ENCODE measurements at regions not wholly inside any gene's neighbourhood (a gene's known extent, or its start where the extent isn't known, plus 50 kb on each side); places are given as distances from the start of the nearest gene placed in this dataset.

GRCh38 chr2:221167561-221167960 lies 404.5 kb downstream of the EPHA4 start:
- Histone ChIP-seq H3K9me3 (no peaks in the 10 kb centered on the region), H3K4me2 (no peak overlapping the region), H3K4me3 (no peak overlapping the region), H3K27me3 (no peaks in the 10 kb centered on the region), H3K9ac (no peak overlapping the region), H3K36me3 (no peaks in the 10 kb centered on the region), H4K20me1 (no peaks in the 10 kb centered on the region), H3K27ac (no peak overlapping the region), H3K4me1 (no peaks in the 10 kb centered on the region)
- no peak for TF ChIP-seq Cebpa-rat (IDR thresholded peaks at IDR 0.05)

GRCh38 chr2:221169724-221170123 lies 402.4 kb downstream of the EPHA4 start:
- H3K4me3 ChIP-seq = no peak overlapping the region
- no peaks in the 10 kb centered on the region for H3K4me1 ChIP-seq
- H3K9me3 ChIP-seq = no peaks in the 10 kb centered on the region
- H4K20me1 ChIP-seq = no peaks in the 10 kb centered on the region
- no peaks in the 10 kb centered on the region for H3K27me3 ChIP-seq
- no peak overlapping the region for H3K4me2 ChIP-seq
- no peaks in the 10 kb centered on the region for H3K36me3 ChIP-seq
- H3K9ac ChIP-seq = no peak overlapping the region
- no peak for TF ChIP-seq Cebpa-rat (IDR thresholded peaks at IDR 0.05)
- H3K27ac ChIP-seq = no peak overlapping the region

- Histone ChIP-seq H3K9ac (no peak overlapping the region), H3K4me1 (no peaks in the 10 kb centered on the region), H3K4me3 (no peak overlapping the region), H3K27me3 (no peaks in the 10 kb centered on the region), H3K9me3 (no peaks in the 10 kb centered on the region), H4K20me1 (no peaks in the 10 kb centered on the region), H3K4me2 (no peak overlapping the region), H3K27ac (no peak overlapping the region), H3K36me3 (no peaks in the 10 kb centered on the region)
- no peak for TF ChIP-seq Cebpa-rat (IDR thresholded peaks at IDR 0.05)
Observed at GRCh38 chr2:221170548-221170947, 401.6 kb downstream of the EPHA4 start.

- Histone ChIP-seq H3K27ac (no peak overlapping the region), H3K9me3 (no peaks in the 10 kb centered on the region), H3K4me3 (no peak overlapping the region), H4K20me1 (no peaks in the 10 kb centered on the region), H3K27me3 (no peaks in the 10 kb centered on the region), H3K36me3 (no peaks in the 10 kb centered on the region), H3K4me2 (no peak overlapping the region), H3K9ac (no peak overlapping the region), H3K4me1 (no peaks in the 10 kb centered on the region)
- no peak for TF ChIP-seq Cebpa-rat (IDR thresholded peaks at IDR 0.05)
Observed at GRCh38 chr2:221176667-221177066, 395.4 kb downstream of the EPHA4 start.

- no peak for TF ChIP-seq Cebpa-rat (IDR thresholded peaks at IDR 0.05)
- Histone ChIP-seq H4K20me1 (no peaks in the 10 kb centered on the region), H3K4me2 (no peak overlapping the region), H3K9ac (no peak overlapping the region), H3K36me3 (no peaks in the 10 kb centered on the region), H3K4me1 (no peaks in the 10 kb centered on the region), H3K9me3 (no peaks in the 10 kb centered on the region), H3K27ac (no peak overlapping the region), H3K27me3 (no peaks in the 10 kb centered on the region), H3K4me3 (no peak overlapping the region)
Observed at GRCh38 chr2:221178139-221178538, 394.0 kb downstream of the EPHA4 start.

GRCh38 chr2:221186873-221187272 lies 385.2 kb downstream of the EPHA4 start:
- Histone ChIP-seq H4K20me1 (no peaks in the 10 kb centered on the region), H3K9ac (no peak overlapping the region), H3K4me2 (no peak overlapping the region), H3K27me3 (no peaks in the 10 kb centered on the region), H3K27ac (no peak overlapping the region), H3K9me3 (no peaks in the 10 kb centered on the region), H3K36me3 (no peaks in the 10 kb centered on the region), H3K4me3 (no peak overlapping the region), H3K4me1 (peaks cover 19% of the 10 kb centered on the region)
- no peak for TF ChIP-seq Cebpa-rat (IDR thresholded peaks at IDR 0.05)

GRCh38 chr2:221189431-221190067 lies 382.6 kb downstream of the EPHA4 start:
- H3K27ac ChIP-seq = no peak overlapping the region
- no peaks in the 10 kb centered on the region for H3K9me3 ChIP-seq
- no peaks in the 10 kb centered on the region for H3K36me3 ChIP-seq
- no peak for TF ChIP-seq Cebpa-rat (IDR thresholded peaks at IDR 0.05)
- H4K20me1 ChIP-seq = no peaks in the 10 kb centered on the region
- no peak overlapping the region for H3K4me2 ChIP-seq
- no peak overlapping the region for H3K4me3 ChIP-seq
- no peaks in the 10 kb centered on the region for H3K27me3 ChIP-seq
- peaks cover 15% of the 10 kb centered on the region for H3K4me1 ChIP-seq
- no peak overlapping the region for H3K9ac ChIP-seq

- Histone ChIP-seq H3K27me3 (no peaks in the 10 kb centered on the region), H3K9ac (no peak overlapping the region), H3K27ac (no peak overlapping the region), H3K9me3 (no peaks in the 10 kb centered on the region), H3K36me3 (no peaks in the 10 kb centered on the region), H3K4me1 (no peaks in the 10 kb centered on the region), H3K4me3 (no peak overlapping the region), H3K4me2 (no peak overlapping the region), H4K20me1 (no peaks in the 10 kb centered on the region)
- TF ChIP-seq Cebpa-rat (IDR thresholded peaks at IDR 0.05) = no peak
Observed at GRCh38 chr2:221195829-221196228, 376.3 kb downstream of the EPHA4 start.

- TF ChIP-seq Cebpa-rat (IDR thresholded peaks at IDR 0.05) = no peak
- H3K36me3 ChIP-seq = no peaks in the 10 kb centered on the region
- peaks cover 2% of the 10 kb centered on the region; the same call in 1 of the 2 replicates for H3K4me1 ChIP-seq
- no peak overlapping the region for H3K4me2 ChIP-seq
- H3K4me3 ChIP-seq = no peak overlapping the region
- H4K20me1 ChIP-seq = no peaks in the 10 kb centered on the region
- no peaks in the 10 kb centered on the region for H3K27me3 ChIP-seq
- no peak overlapping the region for H3K9ac ChIP-seq
- no peaks in the 10 kb centered on the region for H3K9me3 ChIP-seq
- no peak overlapping the region for H3K27ac ChIP-seq
Observed at GRCh38 chr2:221197225-221197856, 374.8 kb downstream of the EPHA4 start.

GRCh38 chr2:221198309-221198708 lies 373.8 kb downstream of the EPHA4 start:
- TF ChIP-seq Cebpa-rat (IDR thresholded peaks at IDR 0.05) = no peak
- no peak overlapping the region for H3K4me3 ChIP-seq
- H3K9me3 ChIP-seq = no peaks in the 10 kb centered on the region
- H4K20me1 ChIP-seq = no peaks in the 10 kb centered on the region
- H3K27ac ChIP-seq = no peak overlapping the region
- H3K4me2 ChIP-seq = no peak overlapping the region
- no peaks in the 10 kb centered on the region for H3K36me3 ChIP-seq
- no peak overlapping the region for H3K9ac ChIP-seq
- H3K27me3 ChIP-seq = no peaks in the 10 kb centered on the region
- H3K4me1 ChIP-seq = peaks cover 12% of the 10 kb centered on the region
